ENCODE measurements at regions not wholly inside any gene's neighbourhood (a gene's known extent, or its start where the extent isn't known, plus 50 kb on each side); places are given as distances from the start of the nearest gene placed in this dataset.

DNA sequence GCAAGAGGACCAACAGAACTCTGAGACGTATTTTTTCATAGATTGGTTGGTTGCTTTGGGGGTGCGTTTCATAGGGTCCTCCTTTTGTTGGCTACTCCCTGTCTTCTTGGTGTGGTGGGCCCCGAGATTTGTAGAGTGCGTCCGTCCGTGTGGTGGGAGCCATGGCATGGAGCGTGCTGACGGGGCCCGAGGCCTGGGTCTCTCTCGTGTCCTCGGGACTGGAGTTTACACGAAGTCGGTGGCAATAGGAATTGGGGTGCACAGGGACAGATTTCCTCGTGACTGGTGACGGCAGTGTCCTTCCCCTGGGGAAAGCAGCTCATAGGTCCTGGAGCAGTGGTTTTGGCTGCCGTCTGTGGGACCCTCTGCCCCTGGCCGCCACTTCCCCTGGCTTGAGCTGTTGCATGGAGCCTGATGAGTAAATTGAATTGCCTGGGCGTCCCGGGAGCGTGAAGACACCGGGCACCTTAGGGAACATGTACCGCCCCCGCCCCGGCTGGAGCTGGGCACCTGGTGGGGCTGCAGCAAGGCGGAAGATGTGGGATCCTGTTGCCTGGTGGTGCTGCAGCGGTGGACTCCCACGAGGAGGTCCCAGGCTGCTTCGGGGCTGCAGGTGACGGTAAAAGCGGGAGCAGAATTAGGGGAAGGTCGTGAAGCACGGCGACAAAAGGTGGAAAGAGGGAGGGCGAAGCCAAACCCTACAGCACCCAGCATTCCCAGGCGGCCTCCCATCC is 153.7 kb upstream of the ALG10B start:
- POLR2A ChIA-PET (ENCODE audit: partially characterized antibody): no interaction called here
- FAIRE-seq (no peak), DNase-seq (ENCODE audit: low read depth in 1 of 2, low spot score in 2 of 2) (no peak)
- Histone ChIP-seq H4K20me1 (replicated peaks in 1 of 2; ENCODE audit: control insufficient read depth in 1 of 2, insufficient read depth in 2 of 2, low read length in 2 of 2) (no peaks in the 10 kb centered on the region), H3K14ac (ENCODE audit: insufficient read length) (no peak overlapping the region), H3K4me1 (replicated peaks in 1 of 4; ENCODE audit: control insufficient read depth in 3 of 4, insufficient read depth in 4 of 4, low read length in 3 of 4) (no peaks in the 10 kb centered on the region), H2BK15ac (ENCODE audit: low read length) (no peak overlapping the region), H3K23me2 (ENCODE audit: low read depth, low read length) (no peaks in the 10 kb centered on the region; the same call in 1 of the 2 replicates), H4K91ac (replicated peaks; ENCODE audit: insufficient read length, low read length) (no peak overlapping the region), H3K4ac (replicated peaks; ENCODE audit: insufficient read length, low read depth, low read length) (no peak overlapping the region), H2AK5ac (ENCODE audit: low read depth, low read length) (no peak overlapping the region), H3K36me3 (ENCODE audit: control insufficient read depth in 2 of 4, insufficient read depth in 4 of 4, low read length in 3 of 4) (no peaks in the 10 kb centered on the region), H2AFZ (ENCODE audit: low read length) (no peak overlapping the region), H2BK12ac (ENCODE audit: low read depth, low read length) (no peak overlapping the region), H4K8ac (ENCODE audit: extremely low read depth, insufficient read depth, low read length) (no peak overlapping the region), H2BK5ac (ENCODE audit: low read depth, low read length) (no peak overlapping the region), H3K79me2 (ENCODE audit: control insufficient read depth in 1 of 2, insufficient read depth in 2 of 2, low read length in 2 of 2) (no peaks in the 10 kb centered on the region), H3K27ac (ENCODE audit: low read depth, low read length) (no peak overlapping the region), H3K9ac (replicated peaks in 1 of 4; ENCODE audit: extremely low read depth in 1 of 4, low read depth in 3 of 4, low read length in 3 of 4) (no peak overlapping the region), H3K79me1 (ENCODE audit: low read depth, low read length) (no peaks in the 10 kb centered on the region), H3K56ac (replicated peaks; ENCODE audit: insufficient read length, low read depth, low read length) (no peak overlapping the region), H3K18ac (ENCODE audit: extremely low read depth, low read length) (no peak overlapping the region), H2BK20ac (ENCODE audit: low read length) (no peak overlapping the region), H3K23ac (ENCODE audit: insufficient read length) (no peak overlapping the region), H3K27me3 (replicated peaks in 1 of 4; ENCODE audit: control insufficient read depth in 3 of 4, extremely low read depth in 1 of 4, insufficient read depth in 3 of 4, low read length in 3 of 4) (no peaks in the 10 kb centered on the region), H4K5ac (ENCODE audit: insufficient read length, low read depth, low read length) (no peak overlapping the region), H2BK120ac (replicated peaks; ENCODE audit: low read depth, low read length) (no peak overlapping the region), H3K4me3 (ENCODE audit: extremely low read depth in 1 of 4, insufficient read depth in 2 of 4, low read depth in 3 of 4, low read length in 4 of 4) (no peak overlapping the region), H3K9me3 (ENCODE audit: insufficient read depth in 2 of 2, low read depth in 1 of 2, low read length in 1 of 2) (peaks cover 41 to 81% of the 10 kb centered on the region in 2 experiments), H3K4me2 (ENCODE audit: insufficient read depth in 1 of 2, low read depth in 2 of 2, low read length in 2 of 2) (no peak overlapping the region)
- CTCF ChIA-PET (ENCODE audit: partially characterized antibody): no interaction called here
- WGBS, 2 experiments (ENCODE audit: extremely low coverage in 1 of 2, insufficient coverage in 1 of 2, insufficient read length in 1 of 2, insufficient replicate concordance in 2 of 2, low coverage in 1 of 2, low lambda C conversion rate in 2 of 2, missing lambda C conversion rate in 1 of 2): 90% methylated on average over 30 of the region's 35 CpGs; no CpG with 5 or more reads in 1 of the 2 experiments
- no peak for TF ChIP-seq SIX5 (IDR thresholded peaks at IDR 0.05; ENCODE audit: low read depth, low read length)
- no peak for TF ChIP-seq GTF2F1 (IDR thresholded peaks at IDR 0.05; ENCODE audit: borderline replicate concordance, low read depth, low read length)
- no peak for TF ChIP-seq HDAC2 (IDR thresholded peaks at IDR 0.05; ENCODE audit: borderline replicate concordance in 1 of 2, low read depth in 2 of 2, low read length in 2 of 2)
- TF ChIP-seq, protein P1, sequence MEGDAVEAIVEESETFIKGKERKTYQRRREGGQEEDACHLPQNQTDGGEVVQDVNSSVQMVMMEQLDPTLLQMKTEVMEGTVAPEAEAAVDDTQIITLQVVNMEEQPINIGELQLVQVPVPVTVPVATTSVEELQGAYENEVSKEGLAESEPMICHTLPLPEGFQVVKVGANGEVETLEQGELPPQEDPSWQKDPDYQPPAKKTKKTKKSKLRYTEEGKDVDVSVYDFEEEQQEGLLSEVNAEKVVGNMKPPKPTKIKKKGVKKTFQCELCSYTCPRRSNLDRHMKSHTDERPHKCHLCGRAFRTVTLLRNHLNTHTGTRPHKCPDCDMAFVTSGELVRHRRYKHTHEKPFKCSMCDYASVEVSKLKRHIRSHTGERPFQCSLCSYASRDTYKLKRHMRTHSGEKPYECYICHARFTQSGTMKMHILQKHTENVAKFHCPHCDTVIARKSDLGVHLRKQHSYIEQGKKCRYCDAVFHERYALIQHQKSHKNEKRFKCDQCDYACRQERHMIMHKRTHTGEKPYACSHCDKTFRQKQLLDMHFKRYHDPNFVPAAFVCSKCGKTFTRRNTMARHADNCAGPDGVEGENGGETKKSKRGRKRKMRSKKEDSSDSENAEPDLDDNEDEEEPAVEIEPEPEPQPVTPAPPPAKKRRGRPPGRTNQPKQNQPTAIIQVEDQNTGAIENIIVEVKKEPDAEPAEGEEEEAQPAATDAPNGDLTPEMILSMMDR (IDR thresholded peaks at IDR 0.05; ENCODE audit: control extremely low read depth in 1 of 3, insufficient read depth in 1 of 3, low read depth in 1 of 3, low read length in 3 of 3): no peak
- no peak for TF ChIP-seq KDM5A (IDR thresholded peaks at IDR 0.05; ENCODE audit: low read length)
- TF ChIP-seq RFX5 (IDR thresholded peaks at IDR 0.05; ENCODE audit: borderline replicate concordance, low read depth, low read length): no peak
- no peak for TF ChIP-seq TAF7 (optimal IDR thresholded peaks at IDR 0.05; ENCODE audit: borderline replicate concordance, low read depth, low read length)
- TF ChIP-seq BACH1 (IDR thresholded peaks at IDR 0.05; ENCODE audit: low read length): no peak
- TF ChIP-seq GABPA (IDR thresholded peaks at IDR 0.05; ENCODE audit: borderline replicate concordance, insufficient read depth, low read length): no peak
- no peak for TF ChIP-seq SUZ12 (IDR thresholded peaks at IDR 0.05; ENCODE audit: low read length)
- no peak for TF ChIP-seq POLR2AphosphoS5 (IDR thresholded peaks at IDR 0.05; ENCODE audit: low read depth, low read length)
